ENCODE measurements at regions not wholly inside any gene's neighbourhood (a gene's known extent, or its start where the extent isn't known, plus 50 kb on each side); places are given as distances from the start of the nearest gene placed in this dataset.

GRCh38 chr3:194805546-194805945 is 119.9 kb downstream of the FAM43A start:
- no peak for DNase-seq

GRCh38 chr3:194806991-194807630 is 121.4 kb downstream of the FAM43A start:
- no peak for DNase-seq

GRCh38 chr3:194808640-194809097 is 123.0 kb downstream of the FAM43A start:
- DNase-seq: no peak

GRCh38 chr3:194809382-194809781 is 123.7 kb downstream of the FAM43A start:
- no peak for DNase-seq

- DNase-seq: no peak
Measured at GRCh38 chr3:194810076-194810475, 124.4 kb downstream of the FAM43A start.

GRCh38 chr3:194811118-194811517 is 125.4 kb downstream of the FAM43A start:
- no peak for DNase-seq

GRCh38 chr3:194812176-194812575 is 126.5 kb downstream of the FAM43A start:
- no peak for DNase-seq

- DNase-seq: no peak
Measured at GRCh38 chr3:194814878-194815357, 129.2 kb downstream of the FAM43A start.

- no peak for DNase-seq
Measured at GRCh38 chr3:194816748-194817591, 131.3 kb downstream of the FAM43A start.

- DNase-seq: no peak
Measured at GRCh38 chr3:194817592-194817930, 131.9 kb downstream of the FAM43A start.

GRCh38 chr3:194817936-194818335 is 132.3 kb downstream of the FAM43A start:
- no peak for DNase-seq

GRCh38 chr3:194824100-194824499 is 138.4 kb downstream of the FAM43A start:
- DNase-seq: no peak

GRCh38 chr3:194824701-194825111 is 139.0 kb downstream of the FAM43A start:
- no peak for DNase-seq

- no peak for DNase-seq
Measured at GRCh38 chr3:194826594-194826993, 140.9 kb downstream of the FAM43A start.

GRCh38 chr3:194827486-194827885 is 141.8 kb downstream of the FAM43A start:
- no peak for DNase-seq

GRCh38 chr3:194828116-194828515 is 142.4 kb downstream of the FAM43A start:
- no peak for DNase-seq

- DNase-seq: no peak
Measured at GRCh38 chr3:194828926-194829325, 143.2 kb downstream of the FAM43A start.

GRCh38 chr3:194830401-194830800 is 144.7 kb downstream of the FAM43A start:
- no peak for DNase-seq

- DNase-seq: no peak
Measured at GRCh38 chr3:194830978-194831377, 145.3 kb downstream of the FAM43A start.

GRCh38 chr3:194832346-194833104 is 146.8 kb downstream of the FAM43A start:
- no peak for DNase-seq

- DNase-seq: no peak
Measured at GRCh38 chr3:194833114-194833910, 147.6 kb downstream of the FAM43A start.

GRCh38 chr3:194836661-194837060 is 151.0 kb downstream of the FAM43A start:
- no peak for DNase-seq

All from right lung (tissue), 2 donors.